Psoas muscle (tissue), 7 donors: ENCODE measurements at regions not wholly inside any gene's neighbourhood (a gene's known extent, or its start where the extent isn't known, plus 50 kb on each side); places are given as distances from the start of the nearest gene placed in this dataset.

ENCODE experiments used
- ATAC-seq, 4 donors: fragments of 200-7000 bp; cut with Tn5 transposase; one replicate each; pipeline ENCODE4 v1.9.1; 2020; ENCODE audit warnings: moderate library complexity in 3 of 4, mild to moderate bottlenecking in 2 of 4
- DNase-seq, 2 donors: peaks; one replicate each; pipeline ENCODE4 v3.0.0-alpha.2; 2020
- H3K27ac ChIP-seq: fragments of 200-600 bp; one replicate; pipeline ENCODE4 v1.8.0; 2022
- H3K27me3 ChIP-seq, 3 donors: fragments of 200-600 bp in 1 of 3; one replicate each; pipeline versions ENCODE4 v1.6.1 to v1.8.0; 2013 to 2022; ENCODE audit warnings: low read length in 2 of 3, mild to moderate bottlenecking in 2 of 3, moderate library complexity in 1 of 3; ENCODE audit not compliant: insufficient read depth in 3 of 3
- H3K36me3 ChIP-seq, 2 donors: fragments of 200-600 bp in 1 of 2; one replicate each; pipeline versions ENCODE4 v1.6.1 to v1.8.0; 2013 to 2022; ENCODE audit warnings: low read depth in 1 of 2, mild to moderate bottlenecking in 1 of 2, moderate library complexity in 1 of 2; ENCODE audit not compliant: insufficient read depth in 1 of 2
- H3K4me1 ChIP-seq: fragments of 200-600 bp; one replicate; pipeline ENCODE4 v1.8.0; 2022
- H3K4me3 ChIP-seq: fragments of 200-600 bp; one replicate; pipeline ENCODE4 v1.8.0; 2022; ENCODE audit warnings: mild to moderate bottlenecking
- H3K9me3 ChIP-seq: fragments of 200-600 bp; one replicate; pipeline ENCODE4 v1.8.0; 2022
- CTCF ChIP-seq: fragments of 200-600 bp; IDR thresholded peaks from one replicate; pipeline ENCODE4 v1.8.0; 2022; ENCODE audit warnings: antibody characterized with exemption
- WGBS, 3 donors: extraction: QIAGEN DNeasy Blood & Tissue Kit; methylation state at CpG; one replicate each; pipeline versions ENCODE4 v1.1.6 to v1.1.7; 2013; 5-methylcytosine and 5-hydroxymethylcytosine counted together
- intact Hi-C, 2 donors: fragments of 100-400 bp; cut with DNase I; formaldehyde crosslinking; loops; one replicate each; pipeline versions ENCODE4 v1.11.0 to v1.14.2; 2022
- donor health status: healthy with polysubstance abuse.
- donor health status: DM: no; HTN: no; CAD: no; lungs with moderate emphysema.
- donor health status: Bipolar disorder and iron deficiency.
- donor health status: healthy.
- donor health status: DM: yes; HTN: yes; CAD: no.
- donor health status: DM: no; HTN: no; CAD: no.
- donor health status: DM: yes; HTN: yes; CAD: no.

- intact Hi-C loops = no loop called here
Observed at GRCh38 chr1:168631671-168632400, 55.4 kb downstream of the XCL1 start.

DNA sequence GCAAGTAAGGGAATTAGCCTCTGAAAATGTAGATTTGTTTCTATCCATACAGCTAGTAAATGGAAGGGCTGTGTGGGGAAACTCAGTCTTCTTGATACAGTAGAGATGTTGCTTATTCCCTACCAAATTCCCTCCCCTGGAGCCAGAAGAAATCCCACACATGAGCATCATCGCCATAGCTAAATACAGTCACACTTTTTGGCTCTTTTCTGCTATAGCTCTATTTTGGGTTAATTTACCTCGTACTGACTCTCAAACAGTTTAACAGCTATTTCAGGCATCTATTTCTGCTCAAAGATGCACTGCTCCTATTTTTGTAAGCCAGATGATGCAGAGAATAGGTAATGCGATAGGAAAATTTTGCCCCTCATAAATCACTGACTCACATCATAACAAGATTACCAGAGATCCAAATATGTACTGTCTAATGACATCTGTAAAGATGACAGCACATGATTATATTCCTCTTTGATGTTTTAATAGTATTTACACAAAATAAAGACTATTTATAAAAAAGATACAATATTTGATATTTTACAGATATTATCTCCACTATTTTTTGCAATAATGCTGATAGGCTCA is 58.6 kb downstream of the XCL1 start:
- ATAC-seq (peak; percentile 34 to 58 (median 48)), DNase-seq (no peak)
- H3K4me3 ChIP-seq = no peak overlapping the region
- no peak for TF ChIP-seq CTCF
- peak overlapping the region; percentile 94 for H3K27ac ChIP-seq
- H3K9me3 ChIP-seq = no peaks in the 10 kb centered on the region
- H3K27me3 ChIP-seq = no peaks in the 10 kb centered on the region
- WGBS, 3 donors = 21 to 45% (median 31%) methylated on average over 3 of the region's 3 CpGs
- H3K36me3 ChIP-seq = no peaks in the 10 kb centered on the region
- intact Hi-C loops = loop anchor here (5.0 kb wide), 1 partner anchor 257 kb away; no protein-coding TSS in a partner anchor
- H3K4me1 ChIP-seq = peaks cover 15% of the 10 kb centered on the region

More at GRCh38 chr1:168631671-168632400, 55.4 kb downstream of the XCL1 start:
- Histone ChIP-seq H3K4me1 (peaks cover 28% of the 10 kb centered on the region), H3K9me3 (no peaks in the 10 kb centered on the region), H3K27ac (peak overlapping the region; percentile 38), H3K27me3 (no peaks in the 10 kb centered on the region), H3K4me3 (no peak overlapping the region), H3K36me3 (no peaks in the 10 kb centered on the region)
- no peak for TF ChIP-seq CTCF
- no peak for DNase-seq
- 53 to 76% (median 58%) methylated on average over 7 of the region's 7 CpGs for WGBS, 3 donors
- ATAC-seq = no peak

GRCh38 chr1:168636200-168636599 is 59.8 kb downstream of the XCL1 start:
- intact Hi-C loops = loop anchor here (2.0 to 5.0 kb wide), 4 partner anchors 83 to 477 kb away; partner anchors contain the start of gene ATP1B1 (in 1 of the 2)
- peak overlapping the region; percentile 94 for H3K27ac ChIP-seq

DNA sequence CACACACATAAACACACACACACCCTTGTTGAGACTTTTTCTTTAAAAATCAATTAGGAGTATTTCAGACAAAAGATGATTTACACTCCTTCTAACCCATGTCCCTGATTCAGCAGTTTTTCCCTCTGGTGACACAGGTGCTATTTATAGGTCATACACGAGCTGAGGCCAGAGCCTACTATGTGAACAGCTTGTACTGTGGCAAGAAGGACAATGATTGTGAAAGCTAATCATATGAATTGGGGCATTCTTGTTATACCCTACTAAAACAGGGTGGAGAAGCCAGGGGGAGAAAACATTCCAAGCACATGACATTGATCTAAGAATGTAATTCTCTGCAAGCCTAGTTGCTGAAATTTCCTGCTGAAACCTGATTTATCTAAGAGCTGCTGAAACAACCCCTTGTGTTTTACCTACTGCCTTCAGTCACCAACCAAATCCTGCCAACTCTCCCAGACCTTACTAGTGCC is 60.3 kb downstream of the XCL1 start:
- Histone ChIP-seq H3K9me3 (no peaks in the 10 kb centered on the region), H3K4me1 (peaks cover 15% of the 10 kb centered on the region)
- intact Hi-C loops = loop anchor here (2.0 to 5.0 kb wide), 4 partner anchors 82 to 476 kb away; partner anchors contain the start of gene ATP1B1 (in 1 of the 2)

More at GRCh38 chr1:168636200-168636599, 59.8 kb downstream of the XCL1 start:
- 10 to 18% (median 16%) methylated on average over 1 of the region's 1 CpG for WGBS, 3 donors
- DNase-seq = no peak
- Histone ChIP-seq H3K9me3 (no peaks in the 10 kb centered on the region), H3K36me3 (no peaks in the 10 kb centered on the region), H3K4me3 (no peak overlapping the region), H3K4me1 (peaks cover 15% of the 10 kb centered on the region), H3K27me3 (no peaks in the 10 kb centered on the region)
- TF ChIP-seq CTCF = peak; percentile 28
- ATAC-seq = peak; percentile 65 to 80 (median 76)

More for the DNA sequence above, 60.3 kb downstream of the XCL1 start:
- Histone ChIP-seq H3K27me3 (no peaks in the 10 kb centered on the region), H3K27ac (peak overlapping the region; percentile 94), H3K36me3 (no peaks in the 10 kb centered on the region), H3K4me3 (peak overlapping the region; percentile 15)
- TF ChIP-seq CTCF = no peak
- ATAC-seq (peak; percentile 89 to 94 (median 92)), DNase-seq (peak in 1 of 2 donors; percentile 50)
- 0 to 6% (median 3%) methylated on average over 1 of the region's 1 CpG for WGBS, 3 donors
